ENCODE measurements at regions not wholly inside any gene's neighbourhood (a gene's known extent, or its start where the extent isn't known, plus 50 kb on each side); places are given as distances from the start of the nearest gene placed in this dataset.

GRCh38 chr5:85663708-85664031, 954.1 kb upstream of the COX7C start:
- Histone ChIP-seq H3K56ac (ENCODE audit: insufficient read length, low read depth, low read length) (no peak overlapping the region), H3K9ac (ENCODE audit: extremely low read depth, insufficient read length, low read length) (no peak overlapping the region), H3K23me2 (ENCODE audit: insufficient read length, low read depth, low read length, poor library complexity, severe bottlenecking) (no peaks in the 10 kb centered on the region), H2BK5ac (ENCODE audit: insufficient read length, low read length) (no peak overlapping the region), H3K4me2 (ENCODE audit: insufficient read depth, insufficient read length, low read length) (no peak overlapping the region), H4K20me1 (ENCODE audit: control insufficient read depth, insufficient read depth, insufficient read length) (no peaks in the 10 kb centered on the region), H4K8ac (replicated peaks; ENCODE audit: insufficient read length, low read depth, low read length) (no peak overlapping the region), H3K27ac (ENCODE audit: insufficient read length, low read depth, low read length) (no peak overlapping the region), H4K5ac (ENCODE audit: insufficient read length, low read depth, low read length) (no peak overlapping the region), H3K79me2 (ENCODE audit: insufficient read depth, low read length) (no peaks in the 10 kb centered on the region), H3K79me1 (ENCODE audit: insufficient read depth, low read depth, low read length, poor library complexity, severe bottlenecking) (no peaks in the 10 kb centered on the region), H3K4me1 (ENCODE audit: insufficient read depth, low read length) (no peaks in the 10 kb centered on the region), H3K18ac (ENCODE audit: insufficient read length, low read depth, low read length) (no peak overlapping the region), H3K4ac (ENCODE audit: low read depth, low read length) (no peak overlapping the region), H4K91ac (ENCODE audit: insufficient read length, low read depth, low read length) (no peak overlapping the region), H3K27me3 (ENCODE audit: insufficient read depth, low read length) (no peaks in the 10 kb centered on the region), H2BK12ac (ENCODE audit: insufficient read length, low read depth, low read length) (no peak overlapping the region), H3T11ph (ENCODE audit: low read length) (no peak overlapping the region), H2BK15ac (ENCODE audit: low read depth, low read length) (no peak overlapping the region), H3K14ac (ENCODE audit: insufficient read depth, low read length) (no peak overlapping the region), H3K23ac (ENCODE audit: insufficient read length, low read depth, low read length) (no peak overlapping the region), H2AK5ac (ENCODE audit: insufficient read length, low read length) (no peak overlapping the region), H2BK120ac (ENCODE audit: low read depth, low read length, poor library complexity, severe bottlenecking) (no peak overlapping the region), H2BK20ac (ENCODE audit: low read depth, low read length, poor library complexity, severe bottlenecking) (no peak overlapping the region), H2AFZ (ENCODE audit: low read length) (peak overlapping the region; percentile 68), H3K9me3 (ENCODE audit: control insufficient read depth, low read depth, low read length) (no peaks in the 10 kb centered on the region)
- no CpG with 5 or more reads among the region's 2 CpGs for WGBS (ENCODE audit: extremely low coverage, insufficient read length, low lambda C conversion rate)
- no peak for TF ChIP-seq CTCF (conservative IDR thresholded peaks at IDR 0.05)
- H3K27me3 Mint-ChIP-seq (ENCODE audit: low read depth), result no peaks in the 10 kb centered on the region
- no peaks in the 10 kb centered on the region; a peak in 2 of 7 replicates for H3K36me3 Mint-ChIP-seq (ENCODE audit: insufficient read depth in 1 of 3, low read depth in 3 of 3)
- H3K4me1 Mint-ChIP-seq, result no peaks in the 10 kb centered on the region
- H3K4me3 Mint-ChIP-seq, result no peak overlapping the region
- no peak overlapping the region for H3K27ac Mint-ChIP-seq
- no peak for DNase-seq
- peaks cover 2 to 5% of the 10 kb centered on the region in 2 experiments; a peak in 3 of 5 replicates for H3K9me3 Mint-ChIP-seq

Measured in H9 (cell line).